ENCODE measurements at regions not wholly inside any gene's neighbourhood (a gene's known extent, or its start where the extent isn't known, plus 50 kb on each side); places are given as distances from the start of the nearest gene placed in this dataset.

DNA sequence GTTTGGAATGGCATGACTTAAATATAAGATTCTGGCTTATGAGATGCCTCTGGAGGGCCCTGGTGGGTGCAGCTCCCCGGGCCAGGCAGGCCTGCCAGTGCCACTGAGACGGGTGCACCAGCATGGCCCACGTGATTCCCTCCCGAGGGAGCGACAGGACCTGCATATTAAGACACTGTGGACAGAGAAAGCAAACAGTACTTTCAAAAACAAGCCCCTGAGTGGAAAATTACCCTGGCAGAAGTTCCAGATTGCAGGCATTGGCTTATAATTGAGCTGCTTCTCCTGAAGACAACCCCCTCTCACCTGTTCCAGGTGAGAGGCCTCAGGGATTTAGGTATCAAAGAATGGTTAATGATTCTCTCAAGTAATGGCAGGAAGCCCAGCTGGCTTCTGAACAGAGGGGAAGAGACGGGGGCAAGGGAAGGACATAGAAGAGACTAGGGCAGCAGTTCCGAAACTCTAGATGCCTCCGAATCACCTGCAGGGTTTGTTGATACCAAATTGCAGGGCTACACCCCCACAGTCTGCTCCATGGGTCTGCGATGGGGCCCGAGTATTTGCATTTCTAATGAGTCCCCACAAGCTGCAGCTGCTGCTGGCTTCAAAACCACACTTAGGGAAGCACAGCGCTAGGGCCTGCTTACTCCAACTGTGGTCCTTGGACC lies 66.0 kb upstream of the DOCK1 start:
- Histone ChIP-seq H3K4me1 (ENCODE audit: control insufficient read depth in 3 of 3, insufficient read depth in 2 of 3, low read depth in 1 of 3, low read length in 2 of 3) (peaks cover 3 to 35% (median 6%) of the 10 kb centered on the region in 3 donors), H3K4me3 (ENCODE audit: low read depth in 1 of 3, low read length in 3 of 3) (no peak overlapping the region), H3K36me3 (ENCODE audit: control insufficient read depth in 3 of 3, insufficient read depth in 2 of 3, low read depth in 1 of 3, low read length in 3 of 3) (no peaks in the 10 kb centered on the region), H3K27ac (ENCODE audit: low read depth in 1 of 3, low read length in 2 of 3) (peak overlapping the region; percentile 36 to 73 (median 64)), H3K27me3 (ENCODE audit: control insufficient read depth in 3 of 3, insufficient read depth in 3 of 3, low read length in 3 of 3) (no peaks in the 10 kb centered on the region), H3K9me3 (ENCODE audit: control insufficient read depth in 2 of 2, insufficient read depth in 1 of 2, low read depth in 1 of 2, low read length in 1 of 2) (peaks cover 0 to 8% of the 10 kb centered on the region in 2 donors)
- FAIRE-seq: no peak
- DNase-seq: peak; percentile 79 to 88
- 9 to 39% (median 26%) methylated on average over 11 of the region's 11 CpGs for WGBS, 3 donors

DNA sequence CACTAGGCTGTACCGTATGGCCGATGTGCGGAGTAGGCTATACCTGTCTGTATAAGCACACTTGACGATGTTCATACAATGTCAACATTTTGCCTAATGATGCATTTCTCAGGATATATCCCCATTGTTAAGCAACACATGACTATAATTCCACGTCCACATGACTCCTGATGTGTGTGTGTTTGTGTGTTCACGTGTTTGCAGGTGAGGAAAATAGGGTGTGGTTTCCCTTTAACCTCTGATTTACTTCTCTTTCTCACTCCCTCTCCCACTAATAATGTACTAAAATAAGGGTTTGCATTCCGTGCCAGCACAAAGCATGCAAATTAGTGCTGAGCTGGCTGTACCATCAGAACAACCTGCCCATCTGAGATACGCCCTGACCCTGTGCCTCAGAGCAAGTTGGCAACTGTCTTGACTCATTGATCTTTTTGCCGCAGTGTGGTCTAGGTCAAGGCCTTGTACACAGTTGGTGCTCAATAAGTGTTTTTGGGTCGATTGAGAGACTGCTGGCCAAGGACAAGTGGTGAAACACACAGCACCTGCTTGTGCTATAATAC lies 64.6 kb upstream of the DOCK1 start:
- FAIRE-seq (no peak), DNase-seq (peak; percentile 59 to 86)
- Histone ChIP-seq H3K9me3 (ENCODE audit: control insufficient read depth in 2 of 2, insufficient read depth in 1 of 2, low read depth in 1 of 2, low read length in 1 of 2) (peaks cover 0 to 14% of the 10 kb centered on the region in 2 donors), H3K36me3 (ENCODE audit: control insufficient read depth in 3 of 3, insufficient read depth in 2 of 3, low read depth in 1 of 3, low read length in 3 of 3) (no peaks in the 10 kb centered on the region), H3K4me1 (ENCODE audit: control insufficient read depth in 3 of 3, insufficient read depth in 2 of 3, low read depth in 1 of 3, low read length in 2 of 3) (peaks cover 3 to 39% (median 6%) of the 10 kb centered on the region in 3 donors), H3K27me3 (ENCODE audit: control insufficient read depth in 3 of 3, insufficient read depth in 3 of 3, low read length in 3 of 3) (no peaks in the 10 kb centered on the region), H3K27ac (ENCODE audit: low read depth in 1 of 3, low read length in 2 of 3) (peak overlapping the region; percentile 61 to 85 (median 80)), H3K4me3 (ENCODE audit: low read depth in 1 of 3, low read length in 3 of 3) (no peak overlapping the region)
- WGBS, 3 donors: 37 to 66% (median 46%) methylated on average over 10 of the region's 10 CpGs

DNA sequence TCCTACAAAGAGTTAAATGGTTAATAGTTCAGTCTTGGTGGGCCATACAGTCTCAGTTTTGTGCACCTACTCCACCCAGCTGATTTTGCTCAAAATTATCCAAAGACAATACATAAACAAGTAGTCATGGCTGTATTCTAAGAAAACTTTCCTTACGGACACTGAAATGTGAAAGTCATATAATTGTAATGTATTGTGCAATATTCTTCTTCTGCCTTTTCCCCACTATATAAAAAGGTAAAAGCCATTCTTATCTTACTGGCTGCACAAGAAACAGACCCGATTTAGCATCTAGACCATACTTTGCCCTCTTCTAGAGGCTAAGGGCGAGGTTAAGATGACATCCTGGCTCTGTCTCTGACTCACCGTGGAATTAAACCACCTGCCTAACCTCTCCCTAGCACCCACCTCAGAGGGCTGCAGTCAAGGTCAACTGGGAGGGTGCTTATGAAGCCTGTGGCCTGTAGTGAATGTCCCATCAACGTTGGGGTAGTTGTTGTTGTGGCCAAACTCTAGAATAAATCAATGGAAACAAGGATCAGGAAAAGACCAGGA lies 63.8 kb upstream of the DOCK1 start:
- Histone ChIP-seq H3K4me3 (ENCODE audit: low read depth in 1 of 3, low read length in 3 of 3) (no peak overlapping the region), H3K27me3 (ENCODE audit: control insufficient read depth in 3 of 3, insufficient read depth in 3 of 3, low read length in 3 of 3) (no peaks in the 10 kb centered on the region), H3K27ac (ENCODE audit: low read depth in 1 of 3, low read length in 2 of 3) (peak overlapping the region; percentile 61 to 93 (median 80)), H3K4me1 (ENCODE audit: control insufficient read depth in 3 of 3, insufficient read depth in 2 of 3, low read depth in 1 of 3, low read length in 2 of 3) (peaks cover 3 to 39% (median 6%) of the 10 kb centered on the region in 3 donors), H3K9me3 (ENCODE audit: control insufficient read depth in 2 of 2, insufficient read depth in 1 of 2, low read depth in 1 of 2, low read length in 1 of 2) (peaks cover 0 to 14% of the 10 kb centered on the region in 2 donors), H3K36me3 (ENCODE audit: control insufficient read depth in 3 of 3, insufficient read depth in 2 of 3, low read depth in 1 of 3, low read length in 3 of 3) (no peaks in the 10 kb centered on the region)
- FAIRE-seq (no peak), DNase-seq (peak; percentile 76 to 90)
- 12 to 52% (median 22%) methylated on average over 5 of the region's 5 CpGs for WGBS, 3 donors

DNA sequence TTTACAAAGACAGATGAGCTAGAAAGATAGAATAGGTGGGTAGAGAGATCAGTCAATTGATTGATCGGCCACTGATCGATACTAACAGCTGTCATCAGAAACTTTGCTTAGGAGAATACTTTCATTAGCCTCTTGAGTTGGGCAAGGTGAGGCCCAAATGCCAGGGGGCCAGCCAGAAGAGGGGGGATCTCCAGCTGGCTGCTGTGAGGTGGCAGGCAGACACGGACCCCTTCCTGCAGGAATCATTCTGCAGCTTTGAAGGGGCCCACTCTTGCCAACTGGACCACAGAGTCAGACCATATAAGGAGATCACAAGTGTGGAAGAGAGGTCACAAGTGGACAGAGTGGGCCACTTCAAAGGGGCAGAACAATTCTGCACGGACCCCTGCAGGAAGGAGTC lies 62.9 kb upstream of the DOCK1 start:
- no peak overlapping the region for H3K4me3 ChIP-seq (ENCODE audit: low read depth in 1 of 3, low read length in 3 of 3)
- H3K9me3 ChIP-seq (ENCODE audit: control insufficient read depth in 2 of 2, insufficient read depth in 1 of 2, low read depth in 1 of 2, low read length in 1 of 2): peaks cover 0 to 11% of the 10 kb centered on the region in 2 donors
- H3K36me3 ChIP-seq (ENCODE audit: control insufficient read depth in 3 of 3, insufficient read depth in 2 of 3, low read depth in 1 of 3, low read length in 3 of 3): no peaks in the 10 kb centered on the region
- 90 to 97% (median 92%) methylated on average over 4 of the region's 4 CpGs for WGBS, 3 donors
- peaks cover 3 to 39% (median 6%) of the 10 kb centered on the region in 3 donors for H3K4me1 ChIP-seq (ENCODE audit: control insufficient read depth in 3 of 3, insufficient read depth in 2 of 3, low read depth in 1 of 3, low read length in 2 of 3)
- no peak for FAIRE-seq
- DNase-seq: no peak
- peak overlapping the region in 2 of 3 donors; percentile 63 to 93 for H3K27ac ChIP-seq (ENCODE audit: low read depth in 1 of 3, low read length in 2 of 3)
- H3K27me3 ChIP-seq (ENCODE audit: control insufficient read depth in 3 of 3, insufficient read depth in 3 of 3, low read length in 3 of 3): no peaks in the 10 kb centered on the region

DNA sequence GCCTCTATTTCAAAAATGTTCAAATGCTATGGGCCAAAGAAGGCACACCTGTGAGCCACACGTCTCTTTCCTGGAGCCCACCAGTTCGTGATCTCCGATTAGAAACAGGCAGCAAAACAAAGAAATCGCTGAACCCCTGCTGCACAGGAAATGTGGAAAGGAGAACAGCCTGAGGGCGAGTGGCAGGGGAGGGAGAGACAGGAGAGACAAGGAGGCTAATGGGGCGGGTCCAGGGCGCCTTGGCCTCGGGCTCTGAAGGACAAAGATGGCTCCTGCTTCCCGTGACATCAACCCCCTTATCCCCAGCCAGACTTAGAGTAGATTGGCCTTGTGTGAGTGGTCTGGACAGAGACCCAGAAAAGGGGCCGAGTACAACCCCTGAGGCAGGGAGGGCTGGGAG lies 62.4 kb upstream of the DOCK1 start:
- peaks cover 0 to 11% of the 10 kb centered on the region in 2 donors for H3K9me3 ChIP-seq (ENCODE audit: control insufficient read depth in 2 of 2, insufficient read depth in 1 of 2, low read depth in 1 of 2, low read length in 1 of 2)
- H3K27ac ChIP-seq (ENCODE audit: low read depth in 1 of 3, low read length in 2 of 3): peak overlapping the region in 2 of 3 donors; percentile 51 to 93
- FAIRE-seq: no peak
- no peak overlapping the region for H3K4me3 ChIP-seq (ENCODE audit: low read depth in 1 of 3, low read length in 3 of 3)
- no peak for DNase-seq
- WGBS, 3 donors: 68 to 84% (median 77%) methylated on average over 10 of the region's 10 CpGs
- peaks cover 3 to 39% (median 6%) of the 10 kb centered on the region in 3 donors for H3K4me1 ChIP-seq (ENCODE audit: control insufficient read depth in 3 of 3, insufficient read depth in 2 of 3, low read depth in 1 of 3, low read length in 2 of 3)
- no peaks in the 10 kb centered on the region for H3K27me3 ChIP-seq (ENCODE audit: control insufficient read depth in 3 of 3, insufficient read depth in 3 of 3, low read length in 3 of 3)
- no peaks in the 10 kb centered on the region for H3K36me3 ChIP-seq (ENCODE audit: control insufficient read depth in 3 of 3, insufficient read depth in 2 of 3, low read depth in 1 of 3, low read length in 3 of 3)

DNA sequence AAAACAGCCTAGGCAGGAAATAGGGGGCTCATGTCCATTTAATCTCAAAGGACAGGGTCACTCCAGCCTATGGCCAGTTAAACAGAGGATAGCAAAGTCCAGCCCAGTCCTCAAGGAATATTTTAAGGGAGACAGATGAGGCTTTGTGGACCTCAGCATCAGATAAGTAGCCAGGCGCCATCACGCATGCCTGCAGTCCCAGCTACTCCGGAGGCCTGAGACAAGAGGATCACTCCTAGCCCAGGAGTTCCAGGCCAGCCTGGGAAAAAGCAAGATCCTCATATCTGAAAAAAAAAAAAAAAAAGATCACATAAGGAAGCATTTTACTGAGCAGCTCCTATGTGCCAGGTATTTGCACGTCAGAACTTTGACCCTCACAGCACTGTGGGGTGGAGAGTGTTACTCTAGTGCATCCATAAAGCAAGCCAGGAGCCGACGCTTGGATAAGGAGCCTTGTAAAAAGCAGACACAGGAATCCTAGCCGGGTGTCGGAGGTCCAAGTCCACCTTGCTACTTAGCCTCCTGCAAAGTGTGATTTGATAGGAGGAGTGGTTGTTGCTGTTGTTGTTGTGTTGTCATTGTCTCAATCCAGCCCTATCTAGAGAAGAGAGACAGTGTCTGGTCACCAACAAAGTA lies 61.8 kb upstream of the DOCK1 start:
- Histone ChIP-seq H3K27ac (ENCODE audit: low read depth in 1 of 3, low read length in 2 of 3) (peak overlapping the region; percentile 34 to 93 (median 51)), H3K27me3 (ENCODE audit: control insufficient read depth in 3 of 3, insufficient read depth in 3 of 3, low read length in 3 of 3) (no peaks in the 10 kb centered on the region), H3K4me1 (ENCODE audit: control insufficient read depth in 3 of 3, insufficient read depth in 2 of 3, low read depth in 1 of 3, low read length in 2 of 3) (peaks cover 3 to 39% (median 6%) of the 10 kb centered on the region in 3 donors), H3K4me3 (ENCODE audit: low read depth in 1 of 3, low read length in 3 of 3) (no peak overlapping the region), H3K36me3 (ENCODE audit: control insufficient read depth in 3 of 3, insufficient read depth in 2 of 3, low read depth in 1 of 3, low read length in 3 of 3) (no peaks in the 10 kb centered on the region), H3K9me3 (ENCODE audit: control insufficient read depth in 2 of 2, insufficient read depth in 1 of 2, low read depth in 1 of 2, low read length in 1 of 2) (peaks cover 0 to 11% of the 10 kb centered on the region in 2 donors)
- 19 to 71% (median 48%) methylated on average over 8 of the region's 8 CpGs for WGBS, 3 donors
- FAIRE-seq (no peak), DNase-seq (peak; percentile 75 to 96)

DNA sequence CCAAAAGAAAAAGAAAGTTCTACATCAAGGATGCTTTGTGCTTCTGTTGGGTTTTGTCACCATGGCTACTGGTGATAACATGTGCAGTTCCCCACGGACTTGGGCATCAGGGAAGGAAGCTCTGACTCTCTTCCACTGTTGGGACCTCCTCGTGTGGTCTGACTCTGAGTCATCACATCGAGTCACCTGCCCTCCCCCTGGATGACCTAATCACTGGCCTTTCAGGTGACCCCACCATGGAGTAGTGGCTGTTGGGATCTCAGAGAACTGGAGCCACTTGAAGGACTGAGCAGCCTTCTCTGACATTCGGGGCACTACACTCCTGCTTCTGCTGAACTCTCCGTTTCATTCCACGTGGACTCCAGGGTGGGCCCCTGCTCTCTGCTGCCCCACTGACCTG lies 60.8 kb upstream of the DOCK1 start:
- H3K9me3 ChIP-seq (ENCODE audit: control insufficient read depth in 2 of 2, insufficient read depth in 1 of 2, low read depth in 1 of 2, low read length in 1 of 2): peaks cover 0 to 11% of the 10 kb centered on the region in 2 donors
- DNase-seq (peak; percentile 61 to 65), FAIRE-seq (no peak)
- WGBS, 3 donors: 46 to 55% (median 50%) methylated on average over 6 of the region's 6 CpGs
- no peak overlapping the region for H3K4me3 ChIP-seq (ENCODE audit: low read depth in 1 of 3, low read length in 3 of 3)
- H3K27me3 ChIP-seq (ENCODE audit: control insufficient read depth in 3 of 3, insufficient read depth in 3 of 3, low read length in 3 of 3): no peaks in the 10 kb centered on the region
- H3K36me3 ChIP-seq (ENCODE audit: control insufficient read depth in 3 of 3, insufficient read depth in 2 of 3, low read depth in 1 of 3, low read length in 3 of 3): no peaks in the 10 kb centered on the region
- no peak overlapping the region for H3K27ac ChIP-seq (ENCODE audit: low read depth in 1 of 3, low read length in 2 of 3)
- peaks cover 3 to 35% (median 6%) of the 10 kb centered on the region in 3 donors for H3K4me1 ChIP-seq (ENCODE audit: control insufficient read depth in 3 of 3, insufficient read depth in 2 of 3, low read depth in 1 of 3, low read length in 2 of 3)

DNA sequence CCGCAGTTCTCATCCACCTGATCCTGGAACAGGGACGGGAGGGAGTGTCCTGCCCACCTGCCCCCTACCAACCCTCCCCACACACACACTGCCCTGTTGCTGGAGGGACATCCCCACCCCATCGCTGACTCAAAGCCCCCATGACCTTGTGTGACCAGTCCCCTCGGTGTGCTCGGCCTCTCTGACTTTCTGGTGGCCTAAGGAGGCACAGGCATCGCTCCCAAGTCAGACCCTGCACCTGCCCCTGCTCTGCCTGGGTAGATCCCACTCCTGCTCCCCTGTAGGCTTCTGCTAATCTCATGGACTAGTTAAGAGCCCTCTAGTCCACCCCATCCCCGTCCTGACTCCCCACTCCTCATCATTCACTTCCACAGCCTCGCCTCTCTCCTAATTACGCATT lies 58.8 kb upstream of the DOCK1 start:
- FAIRE-seq (no peak), DNase-seq (no peak)
- 82 to 91% (median 84%) methylated on average over 9 of the region's 9 CpGs for WGBS, 3 donors
- Histone ChIP-seq H3K27ac (ENCODE audit: low read depth in 1 of 3, low read length in 2 of 3) (no peak overlapping the region), H3K4me3 (ENCODE audit: low read depth in 1 of 3, low read length in 3 of 3) (no peak overlapping the region), H3K4me1 (ENCODE audit: control insufficient read depth in 3 of 3, insufficient read depth in 2 of 3, low read depth in 1 of 3, low read length in 2 of 3) (peaks cover 3 to 19% (median 6%) of the 10 kb centered on the region in 3 donors), H3K9me3 (ENCODE audit: control insufficient read depth in 2 of 2, insufficient read depth in 1 of 2, low read depth in 1 of 2, low read length in 1 of 2) (peaks cover 0 to 11% of the 10 kb centered on the region in 2 donors), H3K27me3 (ENCODE audit: control insufficient read depth in 3 of 3, insufficient read depth in 3 of 3, low read length in 3 of 3) (no peaks in the 10 kb centered on the region), H3K36me3 (ENCODE audit: control insufficient read depth in 3 of 3, insufficient read depth in 2 of 3, low read depth in 1 of 3, low read length in 3 of 3) (no peaks in the 10 kb centered on the region)
